Amygdala (tissue), 56 donors: ENCODE measurements at regions not wholly inside any gene's neighbourhood (a gene's known extent, or its start where the extent isn't known, plus 50 kb on each side); places are given as distances from the start of the nearest gene placed in this dataset.
A peak's percentile ranks its signal among the peaks of the same experiment; 100 is the strongest.

Experiments used
- DNase-seq, 56 donors: peaks; one replicate each; lab custom pipeline; 2025; lab: John Stamatoyannopoulos, UW

GRCh38 chr2:45218931-45219339, 209.7 kb upstream of the SIX2 start:
- DNase-seq = no peak

GRCh38 chr2:45218297-45218696, 209.0 kb upstream of the SIX2 start:
- DNase-seq = no peak

GRCh38 chr2:45216118-45216517, 206.9 kb upstream of the SIX2 start:
- no peak for DNase-seq

GRCh38 chr2:45214550-45214949, 205.3 kb upstream of the SIX2 start:
- no peak for DNase-seq

GRCh38 chr2:45212953-45213635, 203.8 kb upstream of the SIX2 start:
- DNase-seq = no peak

- DNase-seq = no peak
Observed at GRCh38 chr2:45211636-45212035, 202.4 kb upstream of the SIX2 start.

GRCh38 chr2:45210462-45211195, 201.4 kb upstream of the SIX2 start:
- DNase-seq = no peak

GRCh38 chr2:45209875-45210274, 200.6 kb upstream of the SIX2 start:
- no peak for DNase-seq

GRCh38 chr2:45209302-45209701, 200.1 kb upstream of the SIX2 start:
- no peak for DNase-seq

- no peak for DNase-seq
Observed at GRCh38 chr2:45207101-45207500, 197.8 kb upstream of the SIX2 start.

- DNase-seq = no peak
Observed at GRCh38 chr2:45205985-45206384, 196.7 kb upstream of the SIX2 start.

GRCh38 chr2:45205480-45205879, 196.2 kb upstream of the SIX2 start:
- no peak for DNase-seq

GRCh38 chr2:45203400-45203799, 194.1 kb upstream of the SIX2 start:
- DNase-seq = no peak

GRCh38 chr2:45199973-45200372, 190.7 kb upstream of the SIX2 start:
- peak in 1 of 56 donors; percentile 2 for DNase-seq

GRCh38 chr2:45195916-45196315, 186.7 kb upstream of the SIX2 start:
- DNase-seq = peak in 1 of 56 donors; percentile 1

GRCh38 chr2:45194596-45194995, 185.3 kb upstream of the SIX2 start:
- DNase-seq = no peak

GRCh38 chr2:45193581-45193980, 184.3 kb upstream of the SIX2 start:
- no peak for DNase-seq

GRCh38 chr2:45192991-45193390, 183.7 kb upstream of the SIX2 start:
- no peak for DNase-seq

GRCh38 chr2:45192481-45192880, 183.2 kb upstream of the SIX2 start:
- DNase-seq = no peak

GRCh38 chr2:45191976-45192375, 182.7 kb upstream of the SIX2 start:
- DNase-seq = no peak

- DNase-seq = no peak
Observed at GRCh38 chr2:45191146-45191863, 182.1 kb upstream of the SIX2 start.
